D721Med (cell line): ENCODE measurements at regions not wholly inside any gene's neighbourhood (a gene's known extent, or its start where the extent isn't known, plus 50 kb on each side); places are given as distances from the start of the nearest gene placed in this dataset.

ENCODE experiments used
- DNase-seq: peaks from one replicate; pipeline ENCODE4 v3.0.0; 2011; ENCODE audit warnings: low spot score; ENCODE audit not compliant: insufficient read length
- FAIRE-seq: peaks from 2 replicates; lab custom pipeline; 2011; peaks lifted over from hg19 to GRCh38; lab: Jason Lieb, UNC
- TF ChIP-seq, protein P1 (sequence below): IDR thresholded peaks from 2 replicates; pipeline ENCODE4 v1.5.1; 2012; ENCODE audit warnings: mild to moderate bottlenecking, control low read depth; ENCODE audit not compliant: insufficient read depth; ENCODE audit errors: missing control alignments

DNA sequence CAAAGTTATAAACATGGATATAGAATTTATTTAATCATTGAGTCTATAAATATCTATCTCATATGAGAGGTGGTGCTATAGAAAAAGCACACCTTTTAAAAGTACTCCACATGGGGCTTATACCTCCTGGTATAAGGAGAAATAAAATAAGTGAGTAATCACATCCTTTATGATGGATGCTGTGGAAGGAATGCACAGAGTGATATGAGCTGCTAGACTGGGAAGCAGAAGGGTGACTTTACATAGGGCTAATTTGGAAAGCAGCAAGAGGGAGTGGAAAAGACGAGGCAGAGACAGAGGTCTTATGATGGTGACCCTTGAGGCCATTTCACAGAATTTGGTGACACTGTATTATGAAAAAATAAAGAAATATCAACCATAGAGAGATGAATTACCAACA, 59.4 kb upstream of the AHR start:
- TF ChIP-seq, protein P1, sequence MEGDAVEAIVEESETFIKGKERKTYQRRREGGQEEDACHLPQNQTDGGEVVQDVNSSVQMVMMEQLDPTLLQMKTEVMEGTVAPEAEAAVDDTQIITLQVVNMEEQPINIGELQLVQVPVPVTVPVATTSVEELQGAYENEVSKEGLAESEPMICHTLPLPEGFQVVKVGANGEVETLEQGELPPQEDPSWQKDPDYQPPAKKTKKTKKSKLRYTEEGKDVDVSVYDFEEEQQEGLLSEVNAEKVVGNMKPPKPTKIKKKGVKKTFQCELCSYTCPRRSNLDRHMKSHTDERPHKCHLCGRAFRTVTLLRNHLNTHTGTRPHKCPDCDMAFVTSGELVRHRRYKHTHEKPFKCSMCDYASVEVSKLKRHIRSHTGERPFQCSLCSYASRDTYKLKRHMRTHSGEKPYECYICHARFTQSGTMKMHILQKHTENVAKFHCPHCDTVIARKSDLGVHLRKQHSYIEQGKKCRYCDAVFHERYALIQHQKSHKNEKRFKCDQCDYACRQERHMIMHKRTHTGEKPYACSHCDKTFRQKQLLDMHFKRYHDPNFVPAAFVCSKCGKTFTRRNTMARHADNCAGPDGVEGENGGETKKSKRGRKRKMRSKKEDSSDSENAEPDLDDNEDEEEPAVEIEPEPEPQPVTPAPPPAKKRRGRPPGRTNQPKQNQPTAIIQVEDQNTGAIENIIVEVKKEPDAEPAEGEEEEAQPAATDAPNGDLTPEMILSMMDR, result no peak
- DNase-seq, result no peak
- FAIRE-seq, result no peak

DNA sequence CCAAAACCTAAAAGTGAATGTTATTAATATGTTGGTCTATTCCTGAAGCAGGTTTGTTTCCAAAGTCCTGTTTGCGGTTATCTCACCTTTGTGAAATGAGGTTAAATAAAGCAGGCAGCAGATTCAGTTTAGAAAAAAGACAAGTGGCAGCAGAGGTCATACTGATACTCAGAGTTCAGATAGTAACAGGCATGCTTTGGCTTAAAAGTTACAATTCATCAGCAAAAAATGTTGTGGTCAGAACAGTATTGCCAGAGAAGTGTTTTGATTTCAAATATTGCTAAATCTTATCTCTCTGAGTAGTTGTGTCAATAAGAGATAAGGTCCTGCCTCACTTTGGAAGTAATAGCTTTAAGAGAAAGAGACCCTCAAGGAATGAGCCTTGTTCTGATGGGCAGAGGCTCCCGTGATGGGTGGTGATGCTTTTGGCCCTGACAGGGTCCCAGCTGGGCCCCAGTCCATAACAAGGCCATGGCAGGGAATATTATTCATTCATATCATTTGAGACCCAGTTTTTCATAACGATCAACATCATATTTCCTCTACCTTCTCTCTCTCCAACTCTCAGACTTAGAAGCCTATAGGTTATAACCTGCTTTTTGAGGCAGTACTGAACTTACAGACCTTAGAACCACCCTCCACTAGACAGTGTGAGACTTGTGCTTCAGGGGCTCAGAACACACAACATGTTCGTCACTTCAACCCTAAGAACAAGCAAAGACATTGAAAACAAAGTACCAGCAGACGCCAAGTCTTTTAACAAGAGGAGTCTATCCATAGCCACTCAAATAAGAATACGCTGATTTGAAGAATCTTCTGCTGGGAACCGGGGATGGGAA, 58.5 kb upstream of the AHR start:
- FAIRE-seq (no peak), DNase-seq (no peak)
- TF ChIP-seq, protein P1, result no peak

DNA sequence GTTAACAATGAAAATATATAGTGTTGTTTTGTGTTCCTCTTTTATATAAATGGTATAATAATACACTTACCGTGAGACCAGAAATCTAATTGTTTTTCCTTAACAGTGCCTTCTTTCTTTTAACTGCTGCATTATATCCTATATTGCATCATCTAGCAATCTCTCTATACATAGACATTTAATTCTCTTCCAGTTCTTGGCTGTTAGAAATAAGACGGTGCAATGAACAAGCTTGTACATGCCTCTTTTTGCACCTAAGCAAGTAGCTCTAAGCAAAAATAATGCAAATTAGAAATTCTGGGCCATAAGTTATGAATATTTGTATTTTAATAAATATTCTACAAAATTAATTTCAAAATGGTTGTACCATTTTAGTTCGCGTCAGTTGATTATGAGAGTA, 55.9 kb upstream of the AHR start:
- FAIRE-seq (no peak), DNase-seq (no peak)
- TF ChIP-seq, protein P1, result no peak

DNA sequence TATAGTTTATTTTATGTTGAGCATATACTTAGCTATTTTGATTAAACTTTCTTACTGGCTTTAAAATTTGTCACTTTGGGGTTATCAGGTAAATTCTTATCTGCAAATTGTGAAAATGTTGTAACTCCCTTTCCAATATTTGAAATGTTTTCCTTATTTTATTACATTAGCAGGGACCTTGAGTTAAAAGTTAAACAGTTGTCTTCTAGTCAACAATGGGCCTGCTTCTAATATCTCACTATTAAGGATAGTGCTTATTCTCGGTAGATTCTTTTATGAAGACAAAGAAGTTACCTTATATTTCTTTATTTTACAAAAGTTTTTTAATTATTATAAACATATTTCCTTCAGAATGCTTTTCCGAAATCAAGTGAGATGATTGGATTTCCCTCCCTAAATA, 53.7 kb upstream of the AHR start:
- DNase-seq (no peak), FAIRE-seq (no peak)
- TF ChIP-seq, protein P1, result no peak

DNA sequence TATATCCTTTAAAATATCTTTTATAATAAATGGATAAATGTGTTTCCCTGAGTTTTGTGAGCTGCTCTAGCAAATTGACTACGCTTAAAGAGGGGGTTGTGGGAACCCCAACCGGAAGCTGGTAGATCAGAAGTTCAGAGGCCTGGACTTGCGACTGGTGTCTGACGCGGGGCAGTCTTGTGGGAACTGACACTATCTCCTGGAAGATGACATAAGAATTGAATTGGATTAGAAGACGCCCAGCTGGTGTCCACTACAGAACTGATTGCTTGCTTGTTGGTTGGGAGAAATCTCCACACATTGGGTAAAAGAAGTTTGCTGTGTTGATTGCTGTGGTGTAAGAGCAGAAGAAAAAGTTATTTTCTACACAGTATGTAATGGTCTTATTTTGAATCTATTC, 51.1 kb upstream of the AHR start:
- FAIRE-seq (no peak), DNase-seq (no peak)
- TF ChIP-seq, protein P1, result no peak

DNA sequence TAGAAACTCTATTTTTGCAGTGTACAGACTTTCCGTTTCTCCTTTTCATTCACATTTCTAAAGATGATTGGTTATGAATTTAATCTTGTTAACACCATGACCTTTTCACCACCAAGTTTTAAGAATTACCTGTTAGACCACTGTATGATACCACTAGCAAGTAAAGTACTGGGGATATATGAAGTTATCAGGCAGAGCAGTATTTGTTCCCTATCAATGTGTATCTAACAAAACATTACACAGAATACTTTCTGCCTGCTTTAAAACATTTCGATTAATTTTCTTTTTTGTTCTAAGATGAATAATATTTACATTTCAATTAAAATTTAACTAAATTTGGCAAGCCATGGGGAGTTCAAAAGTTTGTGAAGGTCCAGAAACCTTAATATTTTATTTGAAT, 49.9 kb upstream of the AHR start:
- no peak for FAIRE-seq
- TF ChIP-seq, protein P1, result no peak
- DNase-seq, result no peak
